ENCODE measurements at regions not wholly inside any gene's neighbourhood (a gene's known extent, or its start where the extent isn't known, plus 50 kb on each side); places are given as distances from the start of the nearest gene placed in this dataset.

DNA sequence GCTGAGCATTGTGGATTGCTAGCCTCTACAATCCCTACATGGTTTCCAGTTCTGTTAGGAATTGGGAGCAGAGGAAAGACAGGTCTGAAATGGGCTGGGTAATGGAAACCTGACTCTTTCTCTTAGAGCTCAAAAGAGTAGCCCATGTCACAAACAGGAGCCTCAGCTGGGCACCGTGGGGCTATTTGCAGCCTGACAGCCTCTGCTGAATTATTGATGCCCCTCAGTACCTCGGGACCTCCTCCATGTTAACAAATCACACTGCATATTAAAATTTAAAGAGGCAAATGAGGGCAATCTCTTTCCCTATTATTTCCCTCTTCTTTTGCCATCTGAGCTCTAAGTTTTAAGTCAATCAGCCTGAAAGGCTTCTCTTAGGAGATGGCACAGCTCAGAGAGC is 157.1 kb downstream of the TSEN15 start:
- TF ChIP-seq, protein P1, sequence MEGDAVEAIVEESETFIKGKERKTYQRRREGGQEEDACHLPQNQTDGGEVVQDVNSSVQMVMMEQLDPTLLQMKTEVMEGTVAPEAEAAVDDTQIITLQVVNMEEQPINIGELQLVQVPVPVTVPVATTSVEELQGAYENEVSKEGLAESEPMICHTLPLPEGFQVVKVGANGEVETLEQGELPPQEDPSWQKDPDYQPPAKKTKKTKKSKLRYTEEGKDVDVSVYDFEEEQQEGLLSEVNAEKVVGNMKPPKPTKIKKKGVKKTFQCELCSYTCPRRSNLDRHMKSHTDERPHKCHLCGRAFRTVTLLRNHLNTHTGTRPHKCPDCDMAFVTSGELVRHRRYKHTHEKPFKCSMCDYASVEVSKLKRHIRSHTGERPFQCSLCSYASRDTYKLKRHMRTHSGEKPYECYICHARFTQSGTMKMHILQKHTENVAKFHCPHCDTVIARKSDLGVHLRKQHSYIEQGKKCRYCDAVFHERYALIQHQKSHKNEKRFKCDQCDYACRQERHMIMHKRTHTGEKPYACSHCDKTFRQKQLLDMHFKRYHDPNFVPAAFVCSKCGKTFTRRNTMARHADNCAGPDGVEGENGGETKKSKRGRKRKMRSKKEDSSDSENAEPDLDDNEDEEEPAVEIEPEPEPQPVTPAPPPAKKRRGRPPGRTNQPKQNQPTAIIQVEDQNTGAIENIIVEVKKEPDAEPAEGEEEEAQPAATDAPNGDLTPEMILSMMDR (IDR thresholded peaks at IDR 0.05), result no peak
- no peak for TF ChIP-seq POLR2A (IDR thresholded peaks at IDR 0.05)

Data from vagina (tissue), 2 donors.